Stimulated activated CD4-positive, alpha-beta T cell treated with anti-CD3 and anti-CD28 coated beads, Interleukin-2, amount 100 ng/mL, for 48 hours (primary cell): ENCODE measurements at regions not wholly inside any gene's neighbourhood (a gene's known extent, or its start where the extent isn't known, plus 50 kb on each side); places are given as distances from the start of the nearest gene placed in this dataset.

Experiments
- DNase-seq, 2 donors: peaks; one replicate each; pipeline ENCODE4 v3.0.0-alpha.2; 2020

- DNase-seq = no peak
Observed at GRCh38 chr12:76708296-76708695, 55.6 kb upstream of the ZDHHC17 start.

GRCh38 chr12:76711241-76711640 is 52.7 kb upstream of the ZDHHC17 start:
- DNase-seq = no peak

GRCh38 chr12:76713130-76713529 is 50.8 kb upstream of the ZDHHC17 start:
- no peak for DNase-seq

GRCh38 chr12:76713986-76714385 is 49.9 kb upstream of the ZDHHC17 start:
- DNase-seq = no peak
